Hematopoietic multipotent progenitor cell treated with erythropoietin and hydrocortisone succinate and interleukin-3 and kit ligand, for 6 days (in vitro differentiated cells): ENCODE measurements at regions not wholly inside any gene's neighbourhood (a gene's known extent, or its start where the extent isn't known, plus 50 kb on each side); places are given as distances from the start of the nearest gene placed in this dataset.
"Not testable (repeated sequence)": the region's sequence is repeated elsewhere in the genome, so short reads cannot be mapped to it uniquely, and the experiment has no call there.

Experiments
- DNase-seq: peaks from one replicate; pipeline ENCODE4 v3.0.0-alpha.2; 2015

DNA sequence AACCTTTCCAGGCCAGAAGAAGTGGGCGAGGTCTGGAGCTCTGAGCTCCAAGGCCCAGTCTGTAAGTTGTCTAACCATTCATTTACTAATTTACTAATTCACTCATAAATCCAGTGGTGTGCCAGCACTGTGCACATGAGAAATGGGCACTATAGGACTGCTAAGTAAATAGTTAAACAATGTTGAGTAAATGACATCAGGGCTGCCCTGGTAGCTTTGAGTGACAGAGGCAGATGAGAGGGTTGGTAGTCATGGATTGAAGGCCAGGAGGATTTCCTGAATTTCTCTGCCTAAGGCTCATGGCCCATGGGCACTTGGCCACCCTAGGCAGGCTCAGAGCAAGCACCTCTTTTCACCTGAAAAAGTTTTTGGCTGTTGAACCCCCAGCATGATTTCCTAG, 216.9 kb upstream of the RXFP2 start:
- no peak for DNase-seq

DNA sequence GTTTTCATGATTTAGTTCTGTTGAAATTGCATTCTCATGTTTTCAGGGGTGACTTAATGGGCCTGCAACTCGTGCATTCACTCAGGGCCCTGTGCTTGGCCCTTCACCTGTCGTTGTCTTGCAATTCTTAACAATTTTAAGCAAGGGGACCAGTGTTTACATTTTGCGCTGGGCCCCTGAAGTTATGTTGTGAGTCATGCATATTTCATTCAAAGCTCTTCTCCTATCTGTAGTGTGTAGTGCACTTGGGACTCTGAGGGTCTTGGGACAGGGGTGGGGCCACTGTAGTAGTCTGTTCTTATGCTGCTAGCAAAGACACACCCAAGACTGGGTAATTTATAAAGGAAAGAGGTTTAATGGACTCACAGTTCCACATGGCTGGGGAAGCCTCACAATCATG, 211.2 kb upstream of the RXFP2 start:
- DNase-seq, result no peak

DNA sequence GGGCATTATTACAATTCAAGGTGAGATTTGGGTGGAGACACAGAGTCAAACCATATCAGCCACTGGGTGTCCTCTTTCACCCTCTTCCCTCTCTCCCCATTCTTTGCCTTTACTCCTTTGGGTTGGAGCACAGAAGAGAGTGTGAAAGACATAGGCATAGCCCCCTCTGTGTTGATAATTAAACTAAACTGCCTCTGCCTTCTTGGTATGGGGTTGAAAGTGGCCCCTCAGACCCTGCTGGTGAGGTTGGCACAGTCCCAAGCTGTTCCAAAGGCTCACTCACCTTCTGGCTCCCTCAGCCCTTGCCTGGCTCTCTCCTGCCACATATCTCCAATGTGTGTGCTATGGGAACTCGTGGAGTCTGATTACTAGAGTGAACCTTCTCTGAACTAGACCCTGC, 210.6 kb upstream of the RXFP2 start:
- DNase-seq, result no peak

DNA sequence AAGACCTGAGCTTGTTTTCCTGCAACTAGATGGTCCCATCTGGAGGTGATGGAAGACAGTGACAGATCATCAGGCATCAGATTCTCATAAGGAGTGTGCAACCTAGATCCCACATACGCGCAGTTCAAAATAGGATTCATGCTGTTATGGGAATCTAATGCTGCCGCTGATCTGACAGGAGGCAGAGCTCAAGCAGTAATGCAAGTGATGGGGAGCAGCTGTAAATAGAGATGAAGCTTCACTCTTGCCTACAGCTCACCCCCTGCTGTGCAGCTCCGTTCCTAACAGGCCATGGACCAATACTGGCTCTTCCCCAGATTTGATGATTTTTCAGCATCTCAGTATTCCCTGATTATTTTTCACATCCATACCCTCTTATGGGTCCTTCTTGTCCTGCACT, 208.4 kb upstream of the RXFP2 start:
- DNase-seq, result no peak

DNA sequence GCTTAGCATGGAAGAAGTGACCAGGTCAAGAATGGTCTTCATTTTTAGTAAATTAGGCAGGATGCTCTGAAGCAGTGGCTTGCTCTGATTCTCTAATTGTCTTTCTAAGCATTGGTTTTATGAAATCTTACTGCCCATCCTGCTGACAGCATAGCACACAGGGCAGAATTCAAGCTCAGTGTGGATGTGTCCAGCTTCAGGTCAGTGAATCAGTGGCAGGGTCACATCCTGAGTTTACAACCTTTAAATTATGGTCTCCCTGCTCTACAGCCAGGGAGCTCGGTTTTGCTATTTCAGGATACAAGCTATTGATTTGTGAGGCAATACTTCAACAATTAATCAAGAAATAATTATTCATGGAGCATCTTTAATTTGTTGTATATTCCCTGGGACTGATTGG, 202.3 kb upstream of the RXFP2 start:
- no peak for DNase-seq

DNA sequence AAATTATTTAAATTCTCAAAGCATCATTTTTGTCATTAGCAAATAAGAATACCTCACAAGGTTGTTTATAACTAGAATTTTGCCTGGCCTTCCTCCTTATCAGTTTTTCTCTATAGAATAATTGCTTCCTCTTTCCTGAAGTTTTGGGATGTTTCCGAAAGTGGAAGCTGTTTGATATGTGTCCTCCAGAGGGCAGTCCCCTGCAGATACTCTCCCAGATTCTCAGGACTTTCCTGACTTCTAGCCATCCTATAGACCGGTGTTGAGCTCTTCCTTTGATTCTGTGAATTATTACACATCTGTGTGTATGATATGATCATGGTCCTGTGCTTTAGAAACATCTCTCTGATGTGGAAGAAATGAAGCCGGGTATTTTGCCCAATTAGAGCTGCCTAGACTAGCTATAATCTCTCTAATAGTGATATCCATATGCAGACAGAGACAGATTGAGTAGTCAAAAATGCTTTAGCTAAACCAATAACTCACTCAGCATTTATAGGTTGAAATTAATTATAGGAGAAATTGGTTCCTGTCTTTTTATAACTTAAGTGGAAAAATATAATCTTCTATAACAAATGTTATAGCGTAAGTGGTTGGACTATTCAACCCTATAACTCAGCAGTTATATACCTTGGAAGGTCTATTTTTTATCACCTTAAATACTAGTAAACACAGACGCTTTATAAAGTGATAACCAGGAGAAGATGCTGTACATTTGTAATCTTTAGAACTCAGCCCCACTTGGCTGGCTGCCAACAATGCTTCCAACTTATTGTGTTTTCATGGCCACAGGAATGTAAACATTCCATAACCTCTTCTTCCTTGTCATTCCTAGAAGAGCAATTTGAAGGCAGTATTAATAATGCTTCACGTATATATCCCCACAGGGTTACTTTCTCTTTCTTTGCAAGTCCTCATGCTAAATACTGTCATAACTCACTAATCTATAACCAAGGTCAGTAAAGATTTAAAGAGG, 201.0 kb upstream of the RXFP2 start:
- peak; percentile 50 for DNase-seq

DNA sequence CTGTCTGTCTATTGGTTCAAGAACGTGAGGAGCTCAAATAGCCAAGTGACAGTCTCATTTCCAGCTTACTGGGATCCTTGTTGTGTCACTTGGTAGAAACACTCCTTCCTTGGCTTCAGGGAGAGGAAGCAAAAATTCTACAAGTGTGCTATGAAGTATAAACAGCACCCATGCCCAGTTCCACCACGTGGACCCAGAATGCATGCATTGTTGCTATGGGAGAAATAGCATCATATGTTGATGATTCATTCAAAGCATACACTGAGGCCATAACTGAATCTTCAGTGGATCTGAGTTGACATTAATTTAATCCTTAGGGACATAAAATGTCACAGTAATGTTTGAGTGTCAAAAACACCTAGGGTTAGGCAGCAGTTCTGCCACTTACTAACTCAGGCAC, 199.0 kb upstream of the RXFP2 start:
- no peak for DNase-seq

DNA sequence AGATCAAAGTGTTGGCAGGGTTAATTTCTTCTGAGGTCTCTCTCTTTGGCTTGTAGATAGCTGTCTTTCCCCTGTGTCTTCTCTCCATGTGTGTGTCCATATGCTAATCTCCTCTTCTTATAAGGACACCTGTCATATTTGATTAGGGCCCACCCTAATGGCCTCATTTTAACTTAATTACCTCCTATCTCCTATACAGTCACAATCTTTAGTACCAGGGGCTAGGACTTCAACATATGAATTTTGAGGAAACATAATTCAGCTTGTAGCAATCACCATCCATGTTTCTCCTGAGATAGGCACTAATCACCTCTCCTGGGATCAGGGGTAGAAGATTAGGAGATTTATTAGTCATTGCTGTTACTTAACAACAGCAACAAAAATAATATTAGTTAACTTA, 196.1 kb upstream of the RXFP2 start:
- no peak for DNase-seq

DNA sequence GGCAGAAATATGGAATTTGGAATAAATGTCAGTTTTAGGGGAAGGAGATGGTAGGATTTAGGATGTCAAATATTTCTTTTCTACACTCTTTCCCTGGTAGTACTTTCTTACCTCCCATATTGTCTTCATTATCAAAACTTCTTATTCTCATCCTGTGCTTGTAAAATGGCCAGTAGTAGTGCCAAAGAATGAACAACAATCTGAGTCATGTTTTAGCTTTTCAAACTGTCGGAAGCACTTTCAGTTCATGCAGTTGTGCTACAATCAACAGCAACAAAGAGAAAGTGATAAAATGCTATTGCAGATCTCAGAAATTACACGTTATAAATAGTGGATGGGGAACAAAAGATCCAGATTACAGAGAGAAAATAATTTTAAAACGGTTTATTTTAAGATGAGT, 193.7 kb upstream of the RXFP2 start:
- DNase-seq, result no peak

DNA sequence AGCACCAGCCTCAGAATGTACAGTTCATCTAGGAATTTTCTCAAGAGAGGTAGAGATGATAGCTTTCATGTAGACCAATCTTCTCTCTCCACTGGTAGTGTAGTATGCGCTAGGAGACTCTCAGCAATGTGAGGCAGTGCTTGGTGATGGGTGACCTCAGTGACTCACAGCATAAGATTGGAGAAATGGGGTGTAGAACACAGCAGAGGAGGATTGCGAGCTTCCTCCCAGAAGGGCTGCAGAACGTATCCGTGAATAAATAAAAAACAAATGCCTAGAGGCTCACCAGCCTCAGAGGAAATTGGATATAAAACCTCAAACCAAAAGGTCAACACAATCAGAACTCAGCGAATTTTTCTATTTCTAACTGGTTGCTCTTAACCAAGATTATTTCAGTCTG, 182.9 kb upstream of the RXFP2 start:
- DNase-seq, result no peak

DNA sequence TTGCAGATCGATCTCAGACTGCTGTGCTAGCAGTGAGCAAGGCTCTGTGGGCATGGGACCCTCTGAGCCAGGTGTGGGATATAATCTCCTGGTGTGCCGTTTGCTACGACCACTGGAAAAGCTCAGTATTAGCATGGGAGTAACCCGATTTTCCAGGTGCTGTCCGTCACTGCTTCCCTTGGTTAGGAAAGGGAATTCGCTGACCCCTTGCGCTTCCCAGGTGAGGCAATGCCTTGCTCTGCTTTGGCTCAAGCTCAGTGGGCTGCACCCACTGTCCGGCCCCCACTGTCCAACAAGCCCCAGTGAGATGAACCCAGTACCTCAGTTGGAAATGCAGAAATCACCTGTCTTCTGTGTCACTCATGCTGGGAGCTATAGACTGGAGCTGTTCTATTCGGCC, 155.1 kb upstream of the RXFP2 start:
- DNase-seq, result not testable (repeated sequence)

DNA sequence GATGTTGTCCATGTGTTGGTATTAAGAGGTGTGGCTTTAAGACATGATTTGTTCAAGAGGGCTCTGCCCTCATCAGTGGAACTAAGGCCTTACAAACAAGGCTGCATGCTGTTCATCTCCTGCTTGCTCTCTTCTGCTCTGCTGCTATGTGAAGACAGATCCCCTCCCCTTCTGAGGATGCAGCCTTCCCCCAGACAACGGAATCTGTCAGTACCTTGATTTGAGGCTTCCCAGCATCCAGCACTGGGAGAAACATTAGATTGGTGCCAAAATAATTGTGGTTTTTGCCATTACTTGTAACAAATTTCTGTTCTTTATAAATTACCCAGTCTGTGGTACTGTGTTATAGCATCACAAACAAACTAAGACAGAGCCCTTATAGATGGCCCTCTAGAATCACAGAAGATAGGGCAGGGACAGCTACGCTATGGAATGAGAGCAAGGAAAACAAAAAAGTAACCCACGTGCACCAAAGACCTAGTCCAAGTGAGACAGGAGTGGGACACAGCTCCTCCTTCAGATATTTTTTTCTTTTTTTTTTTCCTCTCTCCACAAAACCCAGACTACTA, 151.5 kb upstream of the RXFP2 start:
- DNase-seq, result no peak

DNA sequence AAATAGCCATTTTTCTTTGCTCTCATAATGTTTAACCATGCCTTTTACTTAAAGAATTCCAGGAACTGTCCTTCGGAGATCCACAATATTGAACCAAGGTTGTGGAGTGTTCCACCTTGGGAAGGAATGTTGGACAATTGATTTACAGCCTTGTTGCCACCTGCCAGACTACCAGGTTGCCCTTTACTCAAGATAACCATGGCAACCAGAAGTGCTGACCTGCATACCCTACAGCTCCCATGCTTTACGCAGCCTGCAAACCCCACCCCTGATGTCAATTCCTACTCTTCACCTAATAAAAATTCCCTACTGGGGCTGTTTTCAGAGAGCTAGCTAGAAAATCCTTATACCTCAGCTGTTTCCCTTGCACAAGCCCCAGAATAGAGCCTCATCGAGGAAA, 151.0 kb upstream of the RXFP2 start:
- DNase-seq, result no peak

DNA sequence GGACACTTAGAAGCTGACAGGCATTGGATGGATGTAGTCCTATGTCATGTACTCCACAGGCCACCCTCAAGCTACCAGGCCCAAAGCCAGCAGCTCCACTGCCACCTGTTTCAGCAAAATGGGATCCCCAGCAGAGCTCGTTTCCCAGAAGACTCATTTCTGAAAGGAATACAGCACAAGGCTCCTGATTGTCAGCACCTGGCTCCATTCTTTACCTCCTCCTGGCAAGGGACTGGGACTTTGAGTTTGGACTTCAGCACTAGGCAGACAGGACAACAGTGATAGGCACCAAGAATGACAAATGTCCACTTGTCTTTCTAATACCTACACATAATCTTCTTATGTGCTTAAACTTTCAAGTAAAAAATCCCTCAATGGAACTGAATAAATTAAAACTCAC, 150.4 kb upstream of the RXFP2 start:
- no peak for DNase-seq

DNA sequence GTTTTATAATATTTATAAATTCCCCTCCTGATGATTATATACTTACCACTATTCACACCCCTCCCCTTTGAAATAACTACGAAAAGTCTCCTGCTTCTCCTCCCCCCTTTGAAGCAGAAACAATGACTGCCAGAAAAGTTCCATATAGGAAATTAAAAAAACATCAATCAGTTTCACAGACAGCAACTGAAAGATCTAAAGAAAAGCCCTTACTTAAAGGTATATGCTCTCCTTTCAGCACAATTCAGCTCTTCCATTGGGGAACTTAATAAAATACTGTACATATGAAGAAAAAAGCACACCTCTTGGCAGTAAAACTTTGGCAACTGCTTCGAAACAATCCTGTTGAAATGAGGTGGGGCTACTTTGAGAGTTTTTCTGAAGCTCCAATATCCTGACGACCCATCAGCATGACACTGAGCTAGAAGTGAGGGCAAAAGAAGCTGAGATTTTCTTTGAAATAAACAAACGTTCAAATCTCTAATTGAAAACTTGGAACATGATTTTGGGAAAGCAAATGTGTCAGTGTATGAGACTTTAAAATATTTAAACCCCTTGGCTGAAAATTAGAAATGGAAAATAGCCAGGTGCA, 147.6 kb upstream of the RXFP2 start:
- no peak for DNase-seq

DNA sequence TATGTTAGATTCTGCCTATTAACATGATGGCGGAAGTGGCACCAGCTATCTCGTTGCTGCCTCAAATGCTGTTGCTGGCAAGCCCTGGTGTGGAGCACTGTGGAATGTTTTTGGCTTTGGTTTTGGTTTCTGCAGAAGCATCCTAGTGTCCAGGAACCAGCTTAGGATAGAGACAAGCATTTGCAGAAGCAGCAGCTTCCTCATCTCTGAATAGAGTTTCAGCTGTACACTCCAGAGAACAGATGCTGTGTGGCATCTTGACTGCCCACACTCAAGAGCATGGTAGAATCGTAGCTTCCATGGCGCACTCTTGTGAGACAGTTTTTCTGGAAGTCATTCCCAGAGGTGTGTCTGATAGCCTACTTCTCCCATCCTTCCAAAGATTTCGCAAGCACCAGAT, 145.3 kb upstream of the RXFP2 start:
- DNase-seq, result no peak

DNA sequence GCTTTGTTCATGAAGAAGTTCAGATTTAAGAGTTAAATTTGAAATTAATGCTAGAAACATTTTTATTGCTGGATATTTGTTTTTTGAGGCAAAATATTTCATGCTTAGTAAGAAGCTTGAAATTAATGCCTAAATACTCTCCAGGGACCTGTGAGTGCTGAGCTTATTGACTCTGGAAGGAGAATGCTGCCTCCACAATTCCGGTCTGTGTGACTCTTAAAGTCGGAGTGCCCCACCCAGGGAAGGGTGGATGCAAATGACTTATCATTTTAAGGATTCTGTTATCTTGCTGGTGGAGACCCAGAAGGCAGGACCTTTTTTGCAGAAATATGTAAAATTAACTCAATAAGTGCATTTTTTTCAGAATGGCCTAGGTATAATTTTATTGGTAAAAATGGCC, 143.8 kb upstream of the RXFP2 start:
- DNase-seq, result no peak

DNA sequence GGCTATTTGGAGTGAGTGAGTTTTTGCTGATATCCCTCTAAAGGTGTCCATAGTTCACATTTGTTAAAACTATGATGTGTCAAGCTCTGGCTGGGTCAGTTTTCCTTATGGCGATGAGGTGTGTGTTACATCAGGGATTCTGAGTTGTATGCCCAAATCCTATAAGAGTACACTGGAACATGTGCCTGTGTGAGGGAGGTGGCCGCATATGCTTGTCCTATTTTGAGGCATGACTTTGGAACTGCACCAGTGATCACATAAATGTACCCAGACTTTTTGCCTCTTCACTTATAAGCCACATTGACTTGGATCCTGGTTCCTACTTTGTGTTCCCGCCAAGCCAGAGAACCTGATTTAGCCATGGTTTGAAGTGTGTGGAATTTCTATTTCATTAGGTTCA, 140.3 kb upstream of the RXFP2 start:
- DNase-seq, result no peak

DNA sequence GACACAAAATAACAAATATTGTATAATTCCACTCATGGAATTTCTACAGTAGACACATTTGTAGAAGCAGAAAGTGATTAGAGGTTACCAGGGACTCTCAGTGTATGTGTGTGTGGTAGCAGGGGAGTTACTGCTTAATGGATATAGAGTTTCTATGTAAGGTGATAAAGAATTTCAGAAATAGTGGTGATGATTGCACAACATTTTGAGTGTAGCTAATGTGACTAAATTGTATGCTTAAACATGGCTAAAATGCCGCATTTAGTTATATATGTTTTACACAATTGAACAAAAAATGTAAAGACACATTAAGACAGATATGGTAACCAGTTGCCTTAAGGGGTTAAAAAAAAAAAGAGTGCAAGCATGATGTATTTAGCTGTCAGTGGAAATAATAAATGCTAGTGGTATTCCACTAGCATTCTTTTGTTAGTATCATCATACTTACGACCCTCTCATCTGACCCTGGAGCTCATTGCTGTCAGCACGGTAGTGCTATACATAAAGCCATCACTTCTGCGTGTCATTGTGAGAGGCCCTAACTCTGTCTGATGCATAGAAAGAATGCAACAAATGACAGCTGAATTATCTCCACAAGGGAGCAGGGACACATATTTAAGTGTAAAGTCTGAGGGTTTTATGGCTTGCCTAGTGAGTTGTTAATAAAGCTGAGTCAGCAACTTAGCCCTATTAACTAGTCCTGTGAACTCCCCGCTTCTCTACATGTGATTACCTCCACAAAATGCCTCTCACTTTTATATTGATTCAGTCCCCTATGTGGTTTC, 134.1 kb upstream of the RXFP2 start:
- DNase-seq, result no peak

DNA sequence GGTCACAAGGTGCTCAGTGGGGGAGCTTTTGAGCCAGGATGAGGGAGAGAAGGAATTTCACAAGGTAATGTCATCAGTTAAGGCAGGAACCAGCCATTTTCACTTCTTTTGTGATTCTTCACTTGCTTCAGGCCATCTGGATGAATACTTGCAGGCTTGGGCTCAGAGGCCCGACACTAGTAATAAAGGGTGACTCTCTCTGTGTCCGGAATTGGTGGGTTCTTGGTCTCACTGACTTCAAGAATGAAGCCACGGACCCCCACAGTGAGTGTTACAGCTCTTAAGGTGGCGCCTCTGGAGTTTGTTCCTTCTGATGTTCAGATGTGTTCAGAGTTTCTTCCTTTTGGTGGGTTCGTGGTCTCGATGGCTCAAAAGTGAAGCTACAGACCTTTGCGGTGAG, 131.8 kb upstream of the RXFP2 start:
- not testable (repeated sequence) for DNase-seq

DNA sequence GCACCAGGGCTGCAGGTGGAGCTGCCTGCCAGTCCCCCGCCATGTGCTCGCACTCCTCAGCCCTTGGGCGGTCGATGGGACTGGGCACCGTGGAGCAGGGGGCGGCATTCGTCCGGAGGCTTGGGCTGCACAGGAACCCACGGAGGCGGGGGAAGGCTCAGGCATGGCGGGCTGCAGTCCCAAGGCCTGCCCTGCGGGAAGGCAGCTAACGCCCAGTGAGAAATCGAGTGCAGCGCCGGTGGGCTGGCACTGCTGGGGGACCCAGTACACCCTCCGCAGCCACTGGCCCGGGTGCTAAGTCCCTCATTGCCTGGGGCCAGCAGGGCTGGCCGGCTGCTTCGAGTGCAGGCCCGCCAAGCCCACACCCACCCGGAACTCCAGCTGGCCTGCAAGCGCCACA, 130.5 kb upstream of the RXFP2 start:
- not testable (repeated sequence) for DNase-seq

DNA sequence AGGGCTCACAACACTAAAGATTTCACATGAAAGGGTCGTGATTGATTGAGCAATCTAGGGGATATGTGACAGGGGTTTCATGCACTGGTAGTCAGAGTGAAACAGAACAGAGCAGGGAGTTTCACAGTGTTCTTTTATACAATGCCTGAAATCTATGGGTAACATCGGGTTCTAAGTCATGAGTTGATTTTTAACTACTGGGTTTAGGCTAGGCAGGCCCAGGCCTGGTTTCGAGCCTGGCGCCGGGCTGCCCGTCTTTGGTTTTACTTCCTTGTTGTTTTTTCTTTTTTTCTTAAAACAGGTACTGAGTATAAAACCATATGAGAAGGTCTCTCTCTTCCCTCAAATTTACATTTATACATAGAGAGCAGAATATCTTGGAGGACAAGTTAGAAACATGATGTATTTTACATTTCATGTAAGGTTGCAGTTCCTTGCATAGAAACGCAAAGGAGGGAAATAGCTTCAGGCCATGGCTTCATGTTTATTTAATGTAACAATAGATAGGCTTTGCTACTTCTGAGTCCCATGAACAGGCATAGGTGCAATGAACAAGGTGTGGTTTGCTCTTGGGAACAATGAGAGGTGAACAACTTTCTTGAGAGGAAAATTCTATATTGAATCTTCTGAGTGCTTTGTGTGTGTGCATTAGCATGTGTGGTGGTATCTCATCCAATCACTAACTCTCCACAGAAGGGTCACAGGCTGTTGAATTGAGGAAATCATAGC, 128.9 kb upstream of the RXFP2 start:
- DNase-seq, result no peak

DNA sequence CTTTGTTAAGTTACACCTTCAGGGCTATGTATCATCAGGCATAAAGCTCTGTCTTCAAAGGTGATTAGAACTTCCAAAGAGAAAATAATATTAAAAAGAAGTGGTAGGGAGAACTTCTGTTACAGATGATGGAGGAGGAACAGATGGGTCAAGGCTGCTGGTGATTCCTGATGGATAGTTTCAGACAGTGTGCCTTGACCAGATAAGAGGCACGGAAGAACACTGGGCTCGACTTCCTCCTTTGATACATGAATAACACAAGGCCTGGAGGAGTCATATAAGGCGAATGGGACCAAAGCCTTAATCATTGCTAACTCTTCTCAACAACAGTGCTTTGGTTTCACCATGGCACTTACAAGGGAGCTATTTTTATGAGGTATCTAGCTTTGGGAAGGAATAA, 128.1 kb upstream of the RXFP2 start:
- no peak for DNase-seq
